ENCODE measurements at regions not wholly inside any gene's neighbourhood (a gene's known extent, or its start where the extent isn't known, plus 50 kb on each side); places are given as distances from the start of the nearest gene placed in this dataset.

DNA sequence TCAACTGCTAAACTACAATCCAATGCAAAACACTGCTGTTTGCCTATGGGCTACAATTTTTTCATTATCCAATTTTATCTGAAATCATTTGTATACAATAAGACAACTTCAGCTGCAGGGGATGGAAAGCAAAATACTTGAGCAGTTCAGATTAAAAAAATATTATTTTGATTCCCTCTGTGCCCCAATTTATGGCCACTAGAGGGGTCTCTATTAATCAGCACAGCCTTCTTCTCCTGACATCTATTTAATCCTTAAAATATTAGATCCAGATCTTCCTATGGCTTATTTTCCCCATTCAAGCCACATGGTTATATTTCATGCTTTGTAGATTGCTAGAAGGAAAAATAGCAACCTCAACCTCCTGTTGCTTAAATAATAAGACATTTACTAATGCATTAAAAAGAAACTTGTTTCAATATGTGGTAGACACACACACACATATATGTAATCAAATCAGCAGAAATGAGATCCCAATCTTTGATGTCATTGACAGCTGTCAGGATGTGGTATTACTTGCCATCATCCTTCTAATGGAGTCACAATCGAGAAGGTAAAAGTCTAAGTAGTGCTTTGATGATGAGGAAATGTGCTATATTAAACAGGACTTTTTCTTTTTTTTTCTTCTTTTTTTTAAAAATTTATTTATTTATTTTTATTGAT, 104.2 kb downstream of the P2RY1 start:
- no peak for TF ChIP-seq RFX5 (IDR thresholded peaks at IDR 0.05; ENCODE audit: low read length)
- TF ChIP-seq CTCF (IDR thresholded peaks at IDR 0.05), result peak; percentile 15; the same call in 1 of the 2 replicates

Measured in SK-N-SH (cell line).